ENCODE measurements at regions not wholly inside any gene's neighbourhood (a gene's known extent, or its start where the extent isn't known, plus 50 kb on each side); places are given as distances from the start of the nearest gene placed in this dataset.

- TF ChIP-seq EGR1 (IDR thresholded peaks at IDR 0.05; ENCODE audit: borderline replicate concordance, low read depth, low read length) (no peak), POLR2AphosphoS5 (IDR thresholded peaks at IDR 0.05; ENCODE audit: low read depth, low read length) (no peak), SUZ12 (IDR thresholded peaks at IDR 0.05; ENCODE audit: low read length) (no peak), ATF3 (IDR thresholded peaks at IDR 0.05; ENCODE audit: insufficient read depth, low read depth, low read length) (no peak), GABPA (IDR thresholded peaks at IDR 0.05; ENCODE audit: borderline replicate concordance, insufficient read depth, low read length) (no peak), EP300 (IDR thresholded peaks at IDR 0.05; ENCODE audit: borderline replicate concordance in 1 of 2, low read depth in 2 of 2, low read length in 2 of 2) (no peak), BCL11A (IDR thresholded peaks at IDR 0.05; ENCODE audit: low read depth in 2 of 2, low read length in 2 of 2) (no peak), TAF1 (IDR thresholded peaks at IDR 0.05; ENCODE audit: low read depth, low read length) (no peak), EZH2 (IDR thresholded peaks at IDR 0.05; ENCODE audit: low read depth, low read length, severe bottlenecking) (no peak), SP2 (IDR thresholded peaks at IDR 0.05; ENCODE audit: low read length) (no peak), GTF2F1 (IDR thresholded peaks at IDR 0.05; ENCODE audit: borderline replicate concordance, low read depth, low read length) (no peak)
- TF ChIP-seq, protein P1, sequence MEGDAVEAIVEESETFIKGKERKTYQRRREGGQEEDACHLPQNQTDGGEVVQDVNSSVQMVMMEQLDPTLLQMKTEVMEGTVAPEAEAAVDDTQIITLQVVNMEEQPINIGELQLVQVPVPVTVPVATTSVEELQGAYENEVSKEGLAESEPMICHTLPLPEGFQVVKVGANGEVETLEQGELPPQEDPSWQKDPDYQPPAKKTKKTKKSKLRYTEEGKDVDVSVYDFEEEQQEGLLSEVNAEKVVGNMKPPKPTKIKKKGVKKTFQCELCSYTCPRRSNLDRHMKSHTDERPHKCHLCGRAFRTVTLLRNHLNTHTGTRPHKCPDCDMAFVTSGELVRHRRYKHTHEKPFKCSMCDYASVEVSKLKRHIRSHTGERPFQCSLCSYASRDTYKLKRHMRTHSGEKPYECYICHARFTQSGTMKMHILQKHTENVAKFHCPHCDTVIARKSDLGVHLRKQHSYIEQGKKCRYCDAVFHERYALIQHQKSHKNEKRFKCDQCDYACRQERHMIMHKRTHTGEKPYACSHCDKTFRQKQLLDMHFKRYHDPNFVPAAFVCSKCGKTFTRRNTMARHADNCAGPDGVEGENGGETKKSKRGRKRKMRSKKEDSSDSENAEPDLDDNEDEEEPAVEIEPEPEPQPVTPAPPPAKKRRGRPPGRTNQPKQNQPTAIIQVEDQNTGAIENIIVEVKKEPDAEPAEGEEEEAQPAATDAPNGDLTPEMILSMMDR (IDR thresholded peaks at IDR 0.05; ENCODE audit: control extremely low read depth in 1 of 3, insufficient read depth in 1 of 3, low read depth in 1 of 3, low read length in 3 of 3), result peak in 1 of 3 experiments; percentile 20; a peak in 1 of 4 replicates
Measured at GRCh38 chr18:40437517-40437916, 1517.5 kb upstream of the PIK3C3 start.

Data from H1 (cell line).